ENCODE measurements at regions not wholly inside any gene's neighbourhood (a gene's known extent, or its start where the extent isn't known, plus 50 kb on each side); places are given as distances from the start of the nearest gene placed in this dataset.

- H3K36me3 Mint-ChIP-seq, result no peaks in the 10 kb centered on the region
- peaks cover 34% of the 10 kb centered on the region for H3K27me3 Mint-ChIP-seq
- no peak for DNase-seq (ENCODE audit: extremely low spot score, unreplicated experiment)
Measured at GRCh38 chr15:69958496-69959084, 139.1 kb downstream of the TLE3 start.

GRCh38 chr15:69962561-69962960 lies 135.2 kb downstream of the TLE3 start:
- TF ChIP-seq CTCF (conservative IDR thresholded peaks at IDR 0.05), result no peak
- no peak for DNase-seq (ENCODE audit: extremely low spot score, unreplicated experiment)
- Mint-ChIP-seq H3K27ac (no peak overlapping the region), H3K9me3 (no peaks in the 10 kb centered on the region), H3K36me3 (no peaks in the 10 kb centered on the region), H3K27me3 (peaks cover 26% of the 10 kb centered on the region), H3K4me3 (no peak overlapping the region), H3K4me1 (ENCODE audit: unreplicated experiment) (no peaks in the 10 kb centered on the region)

More at GRCh38 chr15:69958496-69959084, 139.1 kb downstream of the TLE3 start:
- Mint-ChIP-seq H3K9me3 (no peaks in the 10 kb centered on the region), H3K4me3 (no peak overlapping the region), H3K4me1 (ENCODE audit: unreplicated experiment) (peaks cover 8% of the 10 kb centered on the region), H3K27ac (no peak overlapping the region)
- TF ChIP-seq CTCF (conservative IDR thresholded peaks at IDR 0.05), result no peak

- peaks cover 26% of the 10 kb centered on the region for H3K27me3 Mint-ChIP-seq
- no peaks in the 10 kb centered on the region for H3K36me3 Mint-ChIP-seq
- no peak overlapping the region for H3K4me3 Mint-ChIP-seq
- no peaks in the 10 kb centered on the region for H3K4me1 Mint-ChIP-seq (ENCODE audit: unreplicated experiment)
- H3K9me3 Mint-ChIP-seq, result no peaks in the 10 kb centered on the region
- DNase-seq (ENCODE audit: extremely low spot score, unreplicated experiment), result no peak
- H3K27ac Mint-ChIP-seq, result no peak overlapping the region
- no peak for TF ChIP-seq CTCF (conservative IDR thresholded peaks at IDR 0.05)
Measured at GRCh38 chr15:69963385-69963784, 134.3 kb downstream of the TLE3 start.

GRCh38 chr15:69971771-69972170 lies 125.9 kb downstream of the TLE3 start:
- Mint-ChIP-seq H3K4me1 (ENCODE audit: unreplicated experiment) (peaks cover 7% of the 10 kb centered on the region), H3K9me3 (peaks cover 4% of the 10 kb centered on the region), H3K36me3 (no peaks in the 10 kb centered on the region), H3K4me3 (no peak overlapping the region), H3K27me3 (peaks cover 37% of the 10 kb centered on the region), H3K27ac (no peak overlapping the region)
- DNase-seq (ENCODE audit: extremely low spot score, unreplicated experiment), result no peak
- no peak for TF ChIP-seq CTCF (conservative IDR thresholded peaks at IDR 0.05)

GRCh38 chr15:69972436-69972835 lies 125.3 kb downstream of the TLE3 start:
- peaks cover 7% of the 10 kb centered on the region for H3K4me1 Mint-ChIP-seq (ENCODE audit: unreplicated experiment)
- no peaks in the 10 kb centered on the region for H3K36me3 Mint-ChIP-seq
- peaks cover 40% of the 10 kb centered on the region for H3K27me3 Mint-ChIP-seq
- peaks cover 4% of the 10 kb centered on the region for H3K9me3 Mint-ChIP-seq
- DNase-seq (ENCODE audit: extremely low spot score, unreplicated experiment), result no peak
- H3K4me3 Mint-ChIP-seq, result no peak overlapping the region
- no peak for TF ChIP-seq CTCF (conservative IDR thresholded peaks at IDR 0.05)
- H3K27ac Mint-ChIP-seq, result no peak overlapping the region

Measured in type B pancreatic cell (in vitro differentiated cells).